GM12874 (cell line): ENCODE measurements at regions not wholly inside any gene's neighbourhood (a gene's known extent, or its start where the extent isn't known, plus 50 kb on each side); places are given as distances from the start of the nearest gene placed in this dataset.
A peak's percentile ranks its signal among the peaks of the same experiment; 100 is the strongest.

Source experiments
- CTCF ChIP-seq: IDR thresholded peaks from 2 replicates; pipeline ENCODE4 v1.5.1; 2011; ENCODE audit warnings: low read depth, mild to moderate bottlenecking, control low read depth, low read length, moderate library complexity; ENCODE audit not compliant: insufficient read depth

GRCh38 chr17:20381358-20382300, 85.7 kb downstream of the LGALS9B start:
- TF ChIP-seq CTCF, result peak; percentile 55
